HG03066 (cell line): ENCODE measurements at regions not wholly inside any gene's neighbourhood (a gene's known extent, or its start where the extent isn't known, plus 50 kb on each side); places are given as distances from the start of the nearest gene placed in this dataset.
"Not testable (repeated sequence)": the region's sequence is repeated elsewhere in the genome, so short reads cannot be mapped to it uniquely, and the experiment has no call there.

Experiments
- ATAC-seq: cut with Tn5 transposase; IDR thresholded peaks from one replicate; pipeline ENCODE4 v1.9.1; 2021; ENCODE audit warnings: low read depth; ENCODE audit not compliant: unreplicated experiment

DNA sequence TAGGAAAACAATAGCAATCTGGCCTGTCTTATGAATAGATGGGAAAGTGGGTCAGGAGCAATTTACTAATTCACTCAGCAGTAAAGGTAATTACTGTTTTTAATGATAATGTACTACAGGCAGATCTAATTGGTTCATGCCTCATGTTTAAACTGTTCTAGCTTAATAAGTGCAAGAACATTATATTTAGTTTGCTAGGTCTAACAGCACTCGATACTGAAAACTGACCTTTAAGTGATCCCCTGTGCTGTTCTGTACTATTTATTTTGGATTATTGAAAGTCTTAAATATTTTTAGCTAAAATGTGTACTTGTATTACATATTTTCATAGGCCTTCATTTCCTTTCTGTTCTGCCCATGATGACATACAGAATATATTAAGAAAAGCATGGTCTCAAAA, 998.0 kb upstream of the GJE1 start:
- no peak for ATAC-seq

DNA sequence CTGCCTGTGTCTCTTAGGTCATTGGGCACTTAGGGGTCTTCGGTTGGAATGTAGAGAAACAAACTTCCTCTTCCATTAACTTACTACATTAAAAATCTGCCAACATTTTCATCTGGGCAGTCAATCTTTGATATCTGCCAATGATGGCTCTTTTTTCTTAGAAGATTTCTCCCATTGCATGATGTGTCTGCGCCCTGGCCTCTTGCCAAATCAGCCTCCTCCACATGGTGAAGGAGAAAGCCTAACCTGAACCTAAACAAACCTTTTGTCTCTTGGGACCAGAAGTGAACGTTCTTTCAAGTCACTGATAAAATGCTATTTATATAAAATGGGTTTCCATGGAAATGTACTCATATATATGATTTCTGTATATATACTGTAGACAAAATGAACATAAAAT, 998.9 kb upstream of the GJE1 start:
- no peak for ATAC-seq

DNA sequence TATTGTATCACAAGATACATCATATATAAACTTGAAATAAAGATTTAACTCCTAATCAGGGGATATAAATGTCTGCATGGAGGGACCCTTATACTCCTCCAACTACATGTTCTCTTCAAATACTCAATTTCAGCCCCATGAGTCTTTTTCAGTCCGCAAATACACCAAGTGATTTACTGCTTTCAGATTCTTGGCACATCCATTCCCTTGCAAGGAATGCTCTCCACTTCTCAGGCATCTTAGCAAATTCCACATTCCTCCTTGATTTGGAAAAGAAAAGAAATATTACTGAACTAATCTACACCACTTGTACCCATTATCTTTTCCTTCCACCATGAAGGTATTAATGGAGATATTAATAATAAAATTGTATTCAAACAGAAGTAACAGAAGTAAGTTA, 999.4 kb upstream of the GJE1 start:
- ATAC-seq, result no peak

DNA sequence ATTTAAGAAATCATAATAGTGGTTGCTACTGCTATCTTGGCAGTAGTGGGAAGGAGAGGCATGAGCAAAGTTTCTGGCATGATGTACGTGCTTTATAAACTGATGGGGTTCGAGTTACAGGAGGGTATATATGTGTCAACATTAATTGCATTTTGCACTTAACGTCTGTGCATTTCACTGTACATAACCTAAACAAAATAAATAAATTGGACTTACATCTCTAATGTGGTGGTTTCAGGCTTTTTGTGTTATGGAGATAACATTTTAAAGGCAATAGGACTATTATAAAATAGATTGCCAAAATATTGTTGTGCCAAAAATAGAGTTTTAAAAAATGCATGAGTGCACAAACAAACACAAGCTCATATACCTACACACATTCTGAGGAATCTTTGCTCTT, 1001.1 kb upstream of the GJE1 start:
- ATAC-seq, result no peak

- no peak for ATAC-seq
Measured at GRCh38 chr6:141123497-141123896, 1009.2 kb upstream of the GJE1 start.

DNA sequence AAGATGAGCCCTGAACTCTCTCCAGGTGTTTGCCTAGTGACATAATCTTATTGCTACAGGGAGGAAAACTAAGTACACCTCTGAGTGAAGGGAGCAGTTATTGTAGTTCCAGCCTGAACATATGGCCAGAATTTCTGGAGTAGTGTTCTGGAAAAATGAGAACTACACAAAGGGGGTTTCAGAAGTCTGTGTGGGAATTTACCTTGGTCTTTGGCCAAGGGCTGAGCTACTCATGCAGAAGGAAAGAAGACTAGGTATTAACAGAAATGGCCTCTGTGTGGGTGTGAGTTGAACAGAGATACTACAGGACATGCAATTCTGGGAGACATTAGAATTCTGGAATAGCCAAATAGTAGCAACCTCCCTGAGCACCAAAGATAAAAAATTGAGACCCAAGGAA, 1009.7 kb upstream of the GJE1 start:
- ATAC-seq, result no peak

- ATAC-seq, result no peak
Measured at GRCh38 chr6:141118991-141119390, 1013.7 kb upstream of the GJE1 start.

DNA sequence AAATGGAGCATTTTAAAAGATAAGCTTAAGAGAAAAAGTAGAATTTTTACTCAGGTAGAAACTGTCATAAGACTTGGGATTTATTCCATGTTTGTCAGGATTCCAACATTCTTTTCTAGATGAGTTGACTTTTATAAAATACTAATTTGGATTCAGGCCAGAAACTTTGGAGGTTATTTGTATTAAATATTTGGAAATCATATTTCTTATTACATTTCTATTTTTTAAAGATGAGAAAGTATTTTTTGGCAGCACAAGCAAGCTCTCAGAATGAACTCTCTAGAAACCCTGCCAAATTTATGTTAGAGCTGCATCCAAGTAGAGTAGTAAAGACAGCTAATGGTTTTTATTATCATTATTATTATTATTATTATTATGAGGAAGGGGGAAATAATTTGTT, 1014.9 kb upstream of the GJE1 start:
- no peak for ATAC-seq

GRCh38 chr6:141110481-141110880, 1022.2 kb upstream of the GJE1 start:
- ATAC-seq, result no peak

- no peak for ATAC-seq
Measured at GRCh38 chr6:141107591-141108160, 1025.0 kb upstream of the GJE1 start.

DNA sequence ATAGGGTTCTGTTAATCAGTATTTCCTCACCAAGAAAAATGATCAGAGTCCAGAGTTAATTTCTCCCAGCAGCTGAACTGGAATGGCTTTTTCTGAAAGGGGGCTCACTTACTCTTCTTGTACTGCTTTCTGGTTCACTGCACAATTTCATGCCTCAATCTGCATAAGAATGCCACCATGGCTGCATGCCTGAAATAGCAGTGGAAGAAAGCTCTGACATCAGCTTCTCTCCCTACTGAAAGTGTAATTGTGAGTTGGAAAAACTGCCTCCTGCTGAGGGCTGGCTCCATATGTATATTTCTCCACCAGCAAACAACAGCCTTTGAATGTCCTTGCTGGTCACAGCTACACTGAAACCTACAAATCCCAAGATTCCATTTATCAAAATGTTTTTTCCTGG, 1027.2 kb upstream of the GJE1 start:
- ATAC-seq, result no peak

- ATAC-seq, result no peak
Measured at GRCh38 chr6:141103246-141103645, 1029.5 kb upstream of the GJE1 start.

- ATAC-seq, result no peak
Measured at GRCh38 chr6:141097471-141097870, 1035.3 kb upstream of the GJE1 start.

- no peak for ATAC-seq
Measured at GRCh38 chr6:141095308-141095707, 1037.4 kb upstream of the GJE1 start.

GRCh38 chr6:141088171-141088570, 1044.6 kb upstream of the GJE1 start:
- ATAC-seq, result no peak

- ATAC-seq, result no peak
Measured at GRCh38 chr6:141077355-141078333, 1055.1 kb upstream of the GJE1 start.

- ATAC-seq, result no peak
Measured at GRCh38 chr6:141057761-141058160, 1075.0 kb upstream of the GJE1 start.

- ATAC-seq, result no peak
Measured at GRCh38 chr6:141056945-141057625, 1075.6 kb upstream of the GJE1 start.

DNA sequence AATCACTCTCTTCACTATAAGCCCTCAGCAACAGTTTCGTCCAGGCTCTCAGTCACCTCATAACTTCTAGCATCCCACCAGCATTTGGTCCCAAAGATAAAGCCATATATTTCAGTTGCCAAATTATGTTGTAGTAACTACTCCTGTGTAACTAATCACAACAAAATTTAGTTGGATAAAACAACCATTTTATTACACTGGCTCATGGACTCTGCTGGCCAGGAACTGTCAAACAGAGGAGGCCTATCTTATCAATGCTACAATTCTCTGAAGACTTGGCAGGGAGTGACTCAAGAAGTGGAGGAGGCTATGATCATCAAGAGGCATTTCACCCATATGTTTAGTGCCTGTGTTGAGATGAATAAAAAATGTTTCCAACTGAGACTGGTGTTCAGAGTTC, 1082.3 kb upstream of the GJE1 start:
- no peak for ATAC-seq

DNA sequence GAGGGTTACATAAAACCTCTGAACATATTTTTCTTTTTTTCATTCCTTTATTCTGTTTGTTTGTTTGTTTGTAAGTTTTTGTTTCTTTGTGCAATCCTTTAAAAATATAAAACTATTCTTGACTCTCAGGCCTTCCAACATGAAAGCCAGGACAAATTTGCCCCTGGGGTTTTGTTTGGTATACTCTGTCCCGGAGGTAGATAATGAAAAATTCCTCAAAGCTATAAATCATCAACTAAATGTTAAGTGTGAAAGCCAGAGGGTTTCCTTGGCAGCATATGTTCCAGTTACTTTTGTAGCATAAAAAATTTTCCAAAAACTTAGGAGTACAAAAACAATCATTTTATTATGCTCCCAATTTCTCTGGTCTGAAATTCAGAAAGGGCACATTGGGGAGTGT, 1084.3 kb upstream of the GJE1 start:
- ATAC-seq, result no peak

DNA sequence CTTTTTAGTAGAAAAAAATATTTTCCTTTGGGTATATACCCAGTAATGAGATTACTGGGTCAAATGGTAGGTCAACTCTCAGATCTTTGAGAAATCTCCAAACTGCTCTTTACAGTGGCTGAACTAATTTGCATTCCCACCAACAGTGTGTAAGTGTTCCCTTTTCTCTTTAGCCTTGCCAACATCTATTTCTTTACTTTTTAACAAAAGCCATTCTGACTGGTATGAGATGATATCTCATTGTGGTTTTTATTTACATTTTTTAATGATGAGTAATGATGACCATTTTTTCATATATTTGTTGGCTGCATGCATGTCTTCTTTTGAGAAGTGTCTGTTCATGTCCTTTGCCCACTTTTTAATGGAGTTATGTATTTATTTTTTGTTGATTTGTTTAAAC, 1086.2 kb upstream of the GJE1 start:
- ATAC-seq, result not testable (repeated sequence)
